ENCODE measurements at regions not wholly inside any gene's neighbourhood (a gene's known extent, or its start where the extent isn't known, plus 50 kb on each side); places are given as distances from the start of the nearest gene placed in this dataset.

- no peak for TF ChIP-seq CTCF (IDR thresholded peaks at IDR 0.05; ENCODE audit: low read length, missing control alignments)
- no peak for DNase-seq (ENCODE audit: low read depth)
- H3K4me3 ChIP-seq (replicated peaks; ENCODE audit: low read depth, low read length): no peak overlapping the region
These were observed 505.8 kb downstream of the SHQ1 start for GRCh38 chr3:72342450-72342849.

DNA sequence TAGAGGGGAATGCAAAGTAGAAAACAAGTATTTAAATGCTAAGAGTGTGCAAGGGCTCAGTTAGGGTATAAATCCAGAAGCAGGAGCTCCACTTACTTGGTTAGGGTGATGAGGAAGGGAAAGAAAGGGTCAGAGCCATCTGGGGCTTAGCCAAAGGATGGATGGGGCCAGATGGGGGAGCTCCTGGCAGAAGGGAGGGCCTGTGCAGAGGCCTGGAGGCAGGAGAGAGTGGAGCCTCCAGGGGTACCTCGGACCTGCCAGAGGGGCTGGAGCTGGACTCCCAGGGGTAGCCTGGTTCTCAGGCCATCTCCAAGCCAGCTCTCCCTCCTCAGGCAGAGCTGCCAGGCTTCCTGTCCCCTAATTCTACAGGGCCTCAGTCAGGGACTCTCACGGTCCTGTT lies 506.3 kb downstream of the SHQ1 start:
- no peak for DNase-seq (ENCODE audit: low read depth)
- TF ChIP-seq CTCF (IDR thresholded peaks at IDR 0.05; ENCODE audit: low read length, missing control alignments): no peak
- no peak overlapping the region for H3K4me3 ChIP-seq (replicated peaks; ENCODE audit: low read depth, low read length)

- no peak for TF ChIP-seq CTCF (IDR thresholded peaks at IDR 0.05; ENCODE audit: low read length, missing control alignments)
- H3K4me3 ChIP-seq (replicated peaks; ENCODE audit: low read depth, low read length): no peak overlapping the region
- DNase-seq (ENCODE audit: low read depth): no peak
These were observed 506.9 kb downstream of the SHQ1 start for GRCh38 chr3:72341380-72341770.

DNA sequence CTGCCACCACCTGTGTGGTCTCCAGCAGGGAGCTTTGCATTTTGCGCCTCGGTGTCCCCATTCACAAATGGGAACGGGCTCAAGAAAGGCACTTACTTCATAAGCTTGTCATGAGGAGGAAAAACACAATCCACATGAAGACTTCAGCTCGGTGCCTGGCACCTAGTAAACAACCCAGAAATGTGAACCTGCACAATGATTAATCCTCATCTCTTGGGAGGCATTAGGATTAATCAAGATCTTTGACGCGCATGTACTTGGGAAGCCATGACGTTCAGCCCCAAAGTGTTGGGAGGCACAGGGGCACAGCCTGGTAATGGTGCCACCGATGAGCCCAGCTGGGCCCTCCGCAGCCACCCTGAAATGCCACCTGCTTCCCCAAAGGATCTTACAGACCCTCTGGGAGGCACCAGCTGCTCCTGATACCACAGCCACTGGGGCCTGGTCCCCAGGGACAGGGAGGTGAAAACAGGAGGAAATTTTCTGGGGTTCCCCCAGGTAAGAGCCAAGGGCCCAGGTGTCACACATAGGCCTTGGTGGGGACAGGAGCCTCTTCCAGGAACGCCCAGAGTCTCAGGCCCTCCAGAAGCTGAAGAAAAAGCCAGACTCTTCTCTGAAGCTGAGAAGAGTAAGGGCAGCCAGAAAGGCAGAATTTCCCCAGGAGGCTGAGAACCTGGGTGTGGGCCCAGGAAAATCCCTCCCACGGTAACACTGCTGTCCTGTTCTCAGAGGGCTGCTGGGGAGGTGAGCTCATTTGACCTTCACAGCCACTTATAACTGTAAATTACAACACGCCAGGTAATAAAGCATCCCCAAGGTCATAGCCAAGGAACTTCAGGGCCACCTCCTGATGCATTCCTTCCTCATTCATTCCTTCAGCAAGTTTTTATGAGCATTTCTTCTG lies 507.5 kb downstream of the SHQ1 start:
- TF ChIP-seq CTCF (IDR thresholded peaks at IDR 0.05; ENCODE audit: low read length, missing control alignments): no peak
- no peak for DNase-seq (ENCODE audit: low read depth)
- H3K4me3 ChIP-seq (replicated peaks; ENCODE audit: low read depth, low read length): no peak overlapping the region

DNA sequence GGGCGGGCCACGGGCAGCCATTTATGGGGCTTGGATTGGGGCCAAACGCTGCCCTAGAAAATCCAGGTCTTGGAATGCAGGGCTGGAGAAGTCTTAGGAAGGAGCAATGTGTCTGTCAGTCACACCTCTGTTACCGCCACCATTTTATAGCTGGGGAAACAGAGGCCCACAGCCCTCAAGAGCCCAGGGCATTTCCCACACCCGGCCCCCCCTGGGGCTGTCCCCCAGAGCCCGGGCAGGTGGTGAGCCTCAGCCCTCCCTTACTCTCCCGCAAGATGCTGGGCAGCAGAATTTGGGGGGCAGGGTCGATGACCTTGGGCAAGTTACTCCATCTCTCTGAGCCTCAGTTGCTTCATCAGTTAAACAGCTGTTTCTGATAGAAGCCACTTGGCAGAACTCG lies 508.2 kb downstream of the SHQ1 start:
- TF ChIP-seq CTCF (IDR thresholded peaks at IDR 0.05; ENCODE audit: low read length, missing control alignments): no peak
- no peak for DNase-seq (ENCODE audit: low read depth)

DNA sequence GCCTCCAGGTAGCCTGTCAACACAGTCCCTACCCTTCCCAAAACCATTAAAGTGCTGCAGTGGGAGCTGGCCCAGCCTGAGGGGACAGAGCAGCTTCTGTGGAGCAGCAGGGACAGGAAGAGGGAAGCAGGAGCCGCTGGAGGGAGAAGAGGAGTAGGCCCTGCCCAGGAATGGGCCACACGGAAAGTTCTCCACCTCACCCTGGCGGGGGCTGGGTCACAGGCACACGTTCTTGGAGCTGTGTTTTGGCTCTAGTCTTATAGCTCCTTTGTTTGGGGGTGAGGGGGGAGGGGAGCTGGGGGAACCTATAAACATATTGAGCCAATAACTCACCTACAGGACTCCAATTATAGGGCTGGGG lies 508.6 kb downstream of the SHQ1 start:
- H3K4me3 ChIP-seq (replicated peaks; ENCODE audit: low read depth, low read length): no peak overlapping the region
- DNase-seq (ENCODE audit: low read depth): no peak
- TF ChIP-seq CTCF (IDR thresholded peaks at IDR 0.05; ENCODE audit: low read length, missing control alignments): no peak

More for the DNA sequence above, 508.2 kb downstream of the SHQ1 start:
- H3K4me3 ChIP-seq (replicated peaks; ENCODE audit: low read depth, low read length): no peak overlapping the region

Data from fibroblast of pulmonary artery (primary cell).